Psoas muscle (tissue), 7 donors: ENCODE measurements at regions not wholly inside any gene's neighbourhood (a gene's known extent, or its start where the extent isn't known, plus 50 kb on each side); places are given as distances from the start of the nearest gene placed in this dataset.

Source experiments
- ATAC-seq, 4 donors: fragments of 200-7000 bp; cut with Tn5 transposase; one replicate each; pipeline ENCODE4 v1.9.1; 2020; ENCODE audit warnings: moderate library complexity in 3 of 4, mild to moderate bottlenecking in 2 of 4
- DNase-seq, 2 donors: peaks; one replicate each; pipeline ENCODE4 v3.0.0-alpha.2; 2020
- H3K27ac ChIP-seq: fragments of 200-600 bp; one replicate; pipeline ENCODE4 v1.8.0; 2022
- H3K27me3 ChIP-seq, 3 donors: fragments of 200-600 bp in 1 of 3; one replicate each; pipeline versions ENCODE4 v1.6.1 to v1.8.0; 2013 to 2022; ENCODE audit warnings: low read length in 2 of 3, mild to moderate bottlenecking in 2 of 3, moderate library complexity in 1 of 3; ENCODE audit not compliant: insufficient read depth in 3 of 3
- H3K36me3 ChIP-seq, 2 donors: fragments of 200-600 bp in 1 of 2; one replicate each; pipeline versions ENCODE4 v1.6.1 to v1.8.0; 2013 to 2022; ENCODE audit warnings: low read depth in 1 of 2, mild to moderate bottlenecking in 1 of 2, moderate library complexity in 1 of 2; ENCODE audit not compliant: insufficient read depth in 1 of 2
- H3K4me1 ChIP-seq: fragments of 200-600 bp; one replicate; pipeline ENCODE4 v1.8.0; 2022
- H3K4me3 ChIP-seq: fragments of 200-600 bp; one replicate; pipeline ENCODE4 v1.8.0; 2022; ENCODE audit warnings: mild to moderate bottlenecking
- H3K9me3 ChIP-seq: fragments of 200-600 bp; one replicate; pipeline ENCODE4 v1.8.0; 2022
- CTCF ChIP-seq: fragments of 200-600 bp; IDR thresholded peaks from one replicate; pipeline ENCODE4 v1.8.0; 2022; ENCODE audit warnings: antibody characterized with exemption
- WGBS, 3 donors: extraction: QIAGEN DNeasy Blood & Tissue Kit; methylation state at CpG; one replicate each; pipeline versions ENCODE4 v1.1.6 to v1.1.7; 2013; 5-methylcytosine and 5-hydroxymethylcytosine counted together
- intact Hi-C, 2 donors: fragments of 100-400 bp; cut with DNase I; formaldehyde crosslinking; loops; one replicate each; pipeline versions ENCODE4 v1.11.0 to v1.14.2; 2022
- donor health status: healthy with polysubstance abuse.
- donor health status: DM: no; HTN: no; CAD: no; lungs with moderate emphysema.
- donor health status: Bipolar disorder and iron deficiency.
- donor health status: healthy.
- donor health status: DM: yes; HTN: yes; CAD: no.
- donor health status: DM: no; HTN: no; CAD: no.
- donor health status: DM: yes; HTN: yes; CAD: no.

GRCh38 chr1:95582746-95583145 is 348.7 kb downstream of the RWDD3 start:
- no peaks in the 10 kb centered on the region for H3K4me1 ChIP-seq
- no peaks in the 10 kb centered on the region for H3K27me3 ChIP-seq
- intact Hi-C loops, result no loop called here
- H3K27ac ChIP-seq, result no peak overlapping the region
- no peak for TF ChIP-seq CTCF
- 60 to 67% (median 65%) methylated on average over 4 of the region's 4 CpGs for WGBS, 3 donors
- DNase-seq (no peak), ATAC-seq (no peak)
- H3K9me3 ChIP-seq, result no peaks in the 10 kb centered on the region
- H3K36me3 ChIP-seq, result no peaks in the 10 kb centered on the region
- H3K4me3 ChIP-seq, result no peak overlapping the region

DNA sequence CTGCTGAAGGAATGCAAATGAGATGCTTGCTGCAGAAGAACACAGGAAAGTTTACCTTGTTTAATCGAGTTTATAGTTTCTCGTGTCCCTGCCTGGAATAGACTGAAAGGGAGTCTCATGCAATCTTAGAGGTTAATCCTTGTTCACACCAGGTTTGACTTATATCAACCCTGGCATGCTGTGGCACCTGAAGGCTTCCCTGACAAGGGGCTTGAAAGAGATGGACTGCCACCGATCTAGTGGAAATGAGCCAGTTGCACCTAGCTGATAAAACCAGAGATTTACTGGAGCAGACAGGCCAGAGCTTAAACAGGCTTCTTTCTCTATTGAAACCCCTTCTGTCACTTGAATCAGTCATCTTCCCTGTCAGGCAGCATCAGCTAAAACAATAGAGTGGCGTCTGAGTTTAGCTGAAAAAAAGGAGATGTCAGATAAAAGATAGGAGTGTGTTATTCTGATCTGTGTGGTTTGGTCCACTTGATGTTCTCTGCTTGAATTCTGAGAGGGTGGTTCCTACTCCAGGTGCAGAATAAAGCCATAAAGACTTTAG is 349.7 kb downstream of the RWDD3 start:
- TF ChIP-seq CTCF, result no peak
- DNase-seq (no peak), ATAC-seq (no peak)
- Histone ChIP-seq H3K4me1 (no peaks in the 10 kb centered on the region), H3K27me3 (no peaks in the 10 kb centered on the region), H3K4me3 (no peak overlapping the region), H3K9me3 (no peaks in the 10 kb centered on the region), H3K36me3 (no peaks in the 10 kb centered on the region), H3K27ac (no peak overlapping the region)
- 65 to 81% (median 71%) methylated on average over 4 of the region's 4 CpGs for WGBS, 3 donors
- intact Hi-C loops, result no loop called here

GRCh38 chr1:95584315-95584714 is 350.3 kb downstream of the RWDD3 start:
- Histone ChIP-seq H3K27me3 (no peaks in the 10 kb centered on the region), H3K27ac (no peak overlapping the region), H3K9me3 (no peaks in the 10 kb centered on the region), H3K4me1 (no peaks in the 10 kb centered on the region), H3K4me3 (no peak overlapping the region), H3K36me3 (no peaks in the 10 kb centered on the region)
- ATAC-seq (no peak), DNase-seq (no peak)
- TF ChIP-seq CTCF, result no peak
- WGBS, 3 donors, result 87 to 89% (median 89%) methylated on average over 4 of the region's 4 CpGs
- intact Hi-C loops, result no loop called here

DNA sequence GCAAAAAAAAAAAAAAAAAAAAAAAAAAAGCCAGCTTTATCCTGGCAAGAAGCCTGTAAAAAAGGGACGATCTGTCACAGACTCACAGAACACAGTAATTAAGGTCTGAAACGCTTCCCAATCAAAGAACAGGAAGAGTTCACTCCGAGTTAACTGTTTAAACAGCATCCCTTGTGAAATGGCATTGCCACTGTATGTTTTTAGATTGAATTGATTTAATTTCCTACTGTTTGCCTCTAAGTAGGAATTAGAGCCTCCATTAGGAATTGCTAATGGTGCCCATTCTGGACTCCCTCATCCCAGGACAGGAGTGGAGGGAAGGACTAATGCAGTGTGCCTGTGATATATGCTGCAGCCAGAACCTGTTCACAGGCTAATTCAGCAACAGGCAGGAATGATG is 370.8 kb downstream of the RWDD3 start:
- H3K36me3 ChIP-seq, result no peaks in the 10 kb centered on the region
- WGBS, 3 donors, result 8 to 11% (median 9%) methylated on average over 3 of the region's 3 CpGs
- H3K4me1 ChIP-seq, result no peaks in the 10 kb centered on the region
- TF ChIP-seq CTCF, result no peak
- ATAC-seq, result no peak
- no peaks in the 10 kb centered on the region for H3K9me3 ChIP-seq
- intact Hi-C loops, result no loop called here
- no peak for DNase-seq
- no peaks in the 10 kb centered on the region for H3K27me3 ChIP-seq
- H3K4me3 ChIP-seq, result no peak overlapping the region
- H3K27ac ChIP-seq, result no peak overlapping the region

- no peak for TF ChIP-seq CTCF
- WGBS, 3 donors, result 82 to 90% (median 87%) methylated on average over 5 of the region's 5 CpGs
- intact Hi-C loops, result no loop called here
- Histone ChIP-seq H3K4me3 (no peak overlapping the region), H3K36me3 (no peaks in the 10 kb centered on the region), H3K27ac (no peak overlapping the region), H3K9me3 (no peaks in the 10 kb centered on the region), H3K4me1 (no peaks in the 10 kb centered on the region), H3K27me3 (no peaks in the 10 kb centered on the region)
- DNase-seq (no peak), ATAC-seq (no peak)
These were observed 380.2 kb downstream of the RWDD3 start for GRCh38 chr1:95614197-95614596.
